K562 (cell line): ENCODE measurements at regions not wholly inside any gene's neighbourhood (a gene's known extent, or its start where the extent isn't known, plus 50 kb on each side); places are given as distances from the start of the nearest gene placed in this dataset.

ENCODE experiments used
- ADNP ChIP-seq: fragments of 200-800 bp; sonication (Bioruptor generic); IDR thresholded peaks from 2 replicates; pipeline ENCODE4 v1.6.1; 2016; ENCODE audit warnings: missing genetic modification characterization, missing compliant biosample characterization
- ATF7 ChIP-seq: fragments of 450-650 bp; IDR thresholded peaks from 2 replicates; pipeline ENCODE4 v1.7.1; 2014; ENCODE audit warnings: mild to moderate bottlenecking, moderate library complexity
- BHLHE40 ChIP-seq: IDR thresholded peaks from 2 replicates; pipeline ENCODE4 v1.6.1; 2011; ENCODE audit warnings: low read length, improper control_type of control experiment
- CBFA2T3 ChIP-seq: fragments of 450-650 bp; IDR thresholded peaks from 2 replicates; pipeline ENCODE4 v1.6.1; 2017
- DPF2 ChIP-seq: fragments of 450-650 bp; IDR thresholded peaks from 2 replicates; pipeline ENCODE4 v1.6.1; 2016
- HDAC6 ChIP-seq: IDR thresholded peaks from 2 replicates; pipeline ENCODE4 v1.6.1; 2012; ENCODE audit warnings: low read depth, mild to moderate bottlenecking, control low read depth, inconsistent platforms, low read length, moderate library complexity
- JUNB ChIP-seq: fragments of 450-650 bp; formaldehyde crosslinking; conservative IDR thresholded peaks from 2 replicates; pipeline ENCODE4 v1.4.0; 2020; ENCODE audit warnings: mild to moderate bottlenecking
- MBD2 ChIP-seq: sonication (generic); IDR thresholded peaks from 2 replicates; pipeline ENCODE4 v1.6.1; 2016; ENCODE audit warnings: low read depth, borderline replicate concordance
- MEIS2 ChIP-seq: fragments of 450-650 bp; IDR thresholded peaks from 2 replicates; pipeline ENCODE4 v1.6.1; 2014; ENCODE audit warnings: mild to moderate bottlenecking; ENCODE audit not compliant: partially characterized antibody
- NFE2 ChIP-seq: IDR thresholded peaks from 2 replicates; pipeline ENCODE4 v1.6.1; 2014; ENCODE audit warnings: antibody characterized with exemption, low read depth
- OTX1 ChIP-seq: fragments of 450-650 bp; formaldehyde crosslinking; IDR thresholded peaks from 2 replicates; pipeline ENCODE4 v1.4.0; 2022; ENCODE audit warnings: mild to moderate bottlenecking
- RCOR1 ChIP-seq, 2 experiments: IDR thresholded peaks; 2 replicates each; pipeline ENCODE4 v1.6.1; 2012; ENCODE audit warnings: low read depth in 2 of 2, low read length in 2 of 2, borderline replicate concordance in 1 of 2, improper control_type of control experiment in 1 of 2
- SAFB2 ChIP-seq: fragments of 200-400 bp; formaldehyde crosslinking; IDR thresholded peaks from 2 replicates; pipeline ENCODE4 v1.6.1; 2018; ENCODE audit warnings: borderline replicate concordance, low read length, low read depth, moderate library complexity; ENCODE audit not compliant: severe bottlenecking
- SP2 ChIP-seq: IDR thresholded peaks from 2 replicates; pipeline ENCODE4 v1.6.1; 2011; ENCODE audit warnings: mild to moderate bottlenecking, low read depth, low read length, moderate library complexity; ENCODE audit not compliant: poor library complexity, severe bottlenecking; ENCODE audit errors: extremely low read depth
- ZFP1 ChIP-seq: fragments of 450-650 bp; formaldehyde crosslinking; IDR thresholded peaks from 2 replicates; pipeline ENCODE4 v1.4.0; 2020; ENCODE audit warnings: mild to moderate bottlenecking, mixed read lengths
- ZNF263 ChIP-seq: sonication (generic); formaldehyde crosslinking; IDR thresholded peaks from 2 replicates; pipeline ENCODE4 v1.8.0; 2022; ENCODE audit warnings: mild to moderate bottlenecking, missing genetic modification reagents, borderline replicate concordance
- ZNF764 ChIP-seq: fragments of 250-450 bp; sonication (Bioruptor Pico); IDR thresholded peaks from 2 replicates; pipeline ENCODE4 v1.4.0; 2020; ENCODE audit warnings: low read depth, mild to moderate bottlenecking, moderate library complexity
- TF ChIP-seq, protein P1 (sequence below), 2 experiments: fragments of 200-800 bp in 1 of 2; sonication (Bioruptor generic) in 1 of 2; sonication (generic) in 1 of 2; formaldehyde crosslinking in 1 of 2; IDR thresholded peaks in 1 of 2; conservative IDR thresholded peaks in 1 of 2; 2 replicates each; pipeline versions ENCODE4 v1.5.0 to v1.6.1; 2016 to 2020; ENCODE audit warnings: missing compliant biosample characterization in 1 of 2, missing genetic modification characterization in 1 of 2, missing genetic modification reagents in 1 of 2
- TF ChIP-seq, protein P2 (sequence below): conservative IDR thresholded peaks from 2 replicates; pipeline ENCODE4 v1.6.1; 2011; ENCODE audit warnings: low read depth, mild to moderate bottlenecking, low read length; ENCODE audit not compliant: control insufficient read depth
- TF ChIP-seq, protein P3 (sequence below), 2 experiments: fragments of 450-650 bp in 1 of 2; sonication (generic) in 1 of 2; formaldehyde crosslinking in 1 of 2; IDR thresholded peaks in 1 of 2; conservative IDR thresholded peaks in 1 of 2; 2 replicates each; pipeline versions ENCODE4 v1.6.1 to v1.8.1; 2016 to 2023; ENCODE audit warnings: mild to moderate bottlenecking in 2 of 2, moderate library complexity in 2 of 2, inconsistent platforms in 1 of 2, missing genetic modification reagents in 1 of 2
- TF ChIP-seq, protein P4 (sequence below): sonication (generic); formaldehyde crosslinking; IDR thresholded peaks from 2 replicates; pipeline ENCODE4 v1.8.1; 2023; ENCODE audit warnings: mild to moderate bottlenecking, missing genetic modification reagents
- TF ChIP-seq, protein P5 (sequence below): fragments of 250-450 bp; sonication (Bioruptor Pico); IDR thresholded peaks from 2 replicates; pipeline ENCODE4 v1.5.0; 2021

DNA sequence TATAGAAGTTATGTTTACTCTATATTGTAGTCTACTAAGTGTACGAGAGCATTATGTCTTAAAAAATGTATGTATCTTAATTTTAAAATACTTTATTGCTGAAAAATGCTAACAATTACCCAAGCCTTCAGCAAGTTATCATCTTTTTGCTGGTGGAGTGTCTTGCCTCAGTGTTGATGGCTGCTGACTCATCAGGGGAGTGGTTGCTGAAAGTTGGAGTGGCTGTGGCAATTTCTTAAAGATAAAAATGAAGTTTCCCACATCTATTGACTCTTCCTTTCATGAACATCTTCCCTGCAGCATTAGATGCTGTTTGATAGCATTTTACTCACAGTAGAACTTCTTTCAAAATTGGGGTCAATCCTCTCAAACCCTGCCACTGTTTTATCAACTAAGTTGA is 95.8 kb downstream of the CDC7 start (continued):
- TF ChIP-seq, protein P1, sequence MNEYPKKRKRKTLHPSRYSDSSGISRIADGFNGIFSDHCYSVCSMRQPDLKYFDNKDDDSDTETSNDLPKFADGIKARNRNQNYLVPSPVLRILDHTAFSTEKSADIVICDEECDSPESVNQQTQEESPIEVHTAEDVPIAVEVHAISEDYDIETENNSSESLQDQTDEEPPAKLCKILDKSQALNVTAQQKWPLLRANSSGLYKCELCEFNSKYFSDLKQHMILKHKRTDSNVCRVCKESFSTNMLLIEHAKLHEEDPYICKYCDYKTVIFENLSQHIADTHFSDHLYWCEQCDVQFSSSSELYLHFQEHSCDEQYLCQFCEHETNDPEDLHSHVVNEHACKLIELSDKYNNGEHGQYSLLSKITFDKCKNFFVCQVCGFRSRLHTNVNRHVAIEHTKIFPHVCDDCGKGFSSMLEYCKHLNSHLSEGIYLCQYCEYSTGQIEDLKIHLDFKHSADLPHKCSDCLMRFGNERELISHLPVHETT (CRISPR knock-in tag; conservative IDR thresholded peaks at IDR 0.05 in 1 of 2, IDR thresholded peaks at IDR 0.05 in 1 of 2): no peak
- TF ChIP-seq, protein P2, sequence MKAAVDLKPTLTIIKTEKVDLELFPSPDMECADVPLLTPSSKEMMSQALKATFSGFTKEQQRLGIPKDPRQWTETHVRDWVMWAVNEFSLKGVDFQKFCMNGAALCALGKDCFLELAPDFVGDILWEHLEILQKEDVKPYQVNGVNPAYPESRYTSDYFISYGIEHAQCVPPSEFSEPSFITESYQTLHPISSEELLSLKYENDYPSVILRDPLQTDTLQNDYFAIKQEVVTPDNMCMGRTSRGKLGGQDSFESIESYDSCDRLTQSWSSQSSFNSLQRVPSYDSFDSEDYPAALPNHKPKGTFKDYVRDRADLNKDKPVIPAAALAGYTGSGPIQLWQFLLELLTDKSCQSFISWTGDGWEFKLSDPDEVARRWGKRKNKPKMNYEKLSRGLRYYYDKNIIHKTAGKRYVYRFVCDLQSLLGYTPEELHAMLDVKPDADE: no peak
- TF ChIP-seq, protein P3, sequence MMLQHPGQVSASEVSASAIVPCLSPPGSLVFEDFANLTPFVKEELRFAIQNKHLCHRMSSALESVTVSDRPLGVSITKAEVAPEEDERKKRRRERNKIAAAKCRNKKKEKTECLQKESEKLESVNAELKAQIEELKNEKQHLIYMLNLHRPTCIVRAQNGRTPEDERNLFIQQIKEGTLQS (IDR thresholded peaks at IDR 0.05): peak; percentile 92
- TF ChIP-seq, protein P3 (CRISPR knock-in tag; conservative IDR thresholded peaks at IDR 0.05): no peak; the same call in 1 of the 2 replicates
- TF ChIP-seq CBFA2T3 (peak; percentile 57), JUNB (CRISPR knock-in tag) (no peak), OTX1 (CRISPR knock-in tag) (no peak), SAFB2 (no peak), MBD2 (no peak), ADNP (no peak), ZNF263 (no peak), NFE2 (peak; percentile 94), SP2 (no peak), ZNF764 (no peak), ATF7 (no peak), DPF2 (peak; percentile 85), BHLHE40 (no peak), ZFP1 (CRISPR knock-in tag) (no peak), HDAC6 (no peak), MEIS2 (peak; percentile 77), RCOR1 (IDR thresholded peaks at IDR 0.05; ENCODE audit: borderline replicate concordance in 1 of 2, low read depth in 2 of 2, low read length in 2 of 2) (peak in 1 of 2 experiments; percentile 87; a peak in 2 of 4 replicates)
- TF ChIP-seq, protein P4, sequence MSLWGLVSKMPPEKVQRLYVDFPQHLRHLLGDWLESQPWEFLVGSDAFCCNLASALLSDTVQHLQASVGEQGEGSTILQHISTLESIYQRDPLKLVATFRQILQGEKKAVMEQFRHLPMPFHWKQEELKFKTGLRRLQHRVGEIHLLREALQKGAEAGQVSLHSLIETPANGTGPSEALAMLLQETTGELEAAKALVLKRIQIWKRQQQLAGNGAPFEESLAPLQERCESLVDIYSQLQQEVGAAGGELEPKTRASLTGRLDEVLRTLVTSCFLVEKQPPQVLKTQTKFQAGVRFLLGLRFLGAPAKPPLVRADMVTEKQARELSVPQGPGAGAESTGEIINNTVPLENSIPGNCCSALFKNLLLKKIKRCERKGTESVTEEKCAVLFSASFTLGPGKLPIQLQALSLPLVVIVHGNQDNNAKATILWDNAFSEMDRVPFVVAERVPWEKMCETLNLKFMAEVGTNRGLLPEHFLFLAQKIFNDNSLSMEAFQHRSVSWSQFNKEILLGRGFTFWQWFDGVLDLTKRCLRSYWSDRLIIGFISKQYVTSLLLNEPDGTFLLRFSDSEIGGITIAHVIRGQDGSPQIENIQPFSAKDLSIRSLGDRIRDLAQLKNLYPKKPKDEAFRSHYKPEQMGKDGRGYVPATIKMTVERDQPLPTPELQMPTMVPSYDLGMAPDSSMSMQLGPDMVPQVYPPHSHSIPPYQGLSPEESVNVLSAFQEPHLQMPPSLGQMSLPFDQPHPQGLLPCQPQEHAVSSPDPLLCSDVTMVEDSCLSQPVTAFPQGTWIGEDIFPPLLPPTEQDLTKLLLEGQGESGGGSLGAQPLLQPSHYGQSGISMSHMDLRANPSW: no peak
- TF ChIP-seq, protein P5, sequence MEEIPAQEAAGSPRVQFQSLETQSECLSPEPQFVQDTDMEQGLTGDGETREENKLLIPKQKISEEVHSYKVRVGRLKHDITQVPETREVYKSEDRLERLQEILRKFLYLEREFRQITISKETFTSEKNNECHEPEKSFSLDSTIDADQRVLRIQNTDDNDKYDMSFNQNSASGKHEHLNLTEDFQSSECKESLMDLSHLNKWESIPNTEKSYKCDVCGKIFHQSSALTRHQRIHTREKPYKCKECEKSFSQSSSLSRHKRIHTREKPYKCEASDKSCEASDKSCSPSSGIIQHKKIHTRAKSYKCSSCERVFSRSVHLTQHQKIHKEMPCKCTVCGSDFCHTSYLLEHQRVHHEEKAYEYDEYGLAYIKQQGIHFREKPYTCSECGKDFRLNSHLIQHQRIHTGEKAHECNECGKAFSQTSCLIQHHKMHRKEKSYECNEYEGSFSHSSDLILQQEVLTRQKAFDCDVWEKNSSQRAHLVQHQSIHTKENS: no peak
